ENCODE measurements at regions not wholly inside any gene's neighbourhood (a gene's known extent, or its start where the extent isn't known, plus 50 kb on each side); places are given as distances from the start of the nearest gene placed in this dataset.

- Mint-ChIP-seq H3K27me3 (peaks cover 5% of the 10 kb centered on the region), H3K36me3 (ENCODE audit: insufficient read depth) (no peaks in the 10 kb centered on the region), H3K27ac (no peak overlapping the region), H3K4me1 (ENCODE audit: low read depth) (no peaks in the 10 kb centered on the region), H3K9me3 (ENCODE audit: low read depth) (peaks cover 9% of the 10 kb centered on the region), H3K4me3 (ENCODE audit: low read depth) (no peak overlapping the region)
- DNase-seq (ENCODE audit: low spot score, unreplicated experiment): no peak
- TF ChIP-seq CTCF (IDR thresholded peaks at IDR 0.05; ENCODE audit: unreplicated experiment): no peak
Measured at GRCh38 chr13:40464337-40465014, 202.0 kb downstream of the FOXO1 start.

GRCh38 chr13:40465015-40465390, 201.4 kb downstream of the FOXO1 start:
- Mint-ChIP-seq H3K36me3 (ENCODE audit: insufficient read depth) (no peaks in the 10 kb centered on the region), H3K4me1 (ENCODE audit: low read depth) (peaks cover 5% of the 10 kb centered on the region), H3K4me3 (ENCODE audit: low read depth) (no peak overlapping the region), H3K27ac (no peak overlapping the region), H3K27me3 (peaks cover 5% of the 10 kb centered on the region), H3K9me3 (ENCODE audit: low read depth) (peaks cover 9% of the 10 kb centered on the region)
- DNase-seq (ENCODE audit: low spot score, unreplicated experiment): no peak
- no peak for TF ChIP-seq CTCF (IDR thresholded peaks at IDR 0.05; ENCODE audit: unreplicated experiment)

GRCh38 chr13:40466272-40466671, 200.2 kb downstream of the FOXO1 start:
- no peak for DNase-seq (ENCODE audit: low spot score, unreplicated experiment)
- peaks cover 4% of the 10 kb centered on the region for H3K9me3 Mint-ChIP-seq (ENCODE audit: low read depth)
- H3K27me3 Mint-ChIP-seq: peaks cover 9% of the 10 kb centered on the region
- peaks cover 2% of the 10 kb centered on the region for H3K36me3 Mint-ChIP-seq (ENCODE audit: insufficient read depth)
- H3K27ac Mint-ChIP-seq: no peak overlapping the region
- H3K4me3 Mint-ChIP-seq (ENCODE audit: low read depth): no peak overlapping the region
- peaks cover 8% of the 10 kb centered on the region for H3K4me1 Mint-ChIP-seq (ENCODE audit: low read depth)
- no peak for TF ChIP-seq CTCF (IDR thresholded peaks at IDR 0.05; ENCODE audit: unreplicated experiment)

GRCh38 chr13:40468227-40468838, 198.1 kb downstream of the FOXO1 start:
- TF ChIP-seq CTCF (IDR thresholded peaks at IDR 0.05; ENCODE audit: unreplicated experiment): no peak
- DNase-seq (ENCODE audit: low spot score, unreplicated experiment): no peak
- Mint-ChIP-seq H3K27ac (no peak overlapping the region), H3K27me3 (peaks cover 10% of the 10 kb centered on the region), H3K36me3 (ENCODE audit: insufficient read depth) (peaks cover 2% of the 10 kb centered on the region), H3K9me3 (ENCODE audit: low read depth) (peaks cover 7% of the 10 kb centered on the region), H3K4me1 (ENCODE audit: low read depth) (peaks cover 14% of the 10 kb centered on the region), H3K4me3 (ENCODE audit: low read depth) (no peak overlapping the region)

GRCh38 chr13:40469581-40470310, 196.7 kb downstream of the FOXO1 start:
- Mint-ChIP-seq H3K4me3 (ENCODE audit: low read depth) (no peak overlapping the region), H3K4me1 (ENCODE audit: low read depth) (peaks cover 17% of the 10 kb centered on the region), H3K36me3 (ENCODE audit: insufficient read depth) (peaks cover 2% of the 10 kb centered on the region), H3K9me3 (ENCODE audit: low read depth) (peaks cover 7% of the 10 kb centered on the region), H3K27ac (no peak overlapping the region), H3K27me3 (peaks cover 11% of the 10 kb centered on the region)
- no peak for DNase-seq (ENCODE audit: low spot score, unreplicated experiment)
- TF ChIP-seq CTCF (IDR thresholded peaks at IDR 0.05; ENCODE audit: unreplicated experiment): no peak
